ENCODE measurements at regions not wholly inside any gene's neighbourhood (a gene's known extent, or its start where the extent isn't known, plus 50 kb on each side); places are given as distances from the start of the nearest gene placed in this dataset.

- no peaks in the 10 kb centered on the region for H3K27me3 ChIP-seq
- H3K9me3 ChIP-seq: peaks cover 0 to 4% (median 0%) of the 10 kb centered on the region in 4 donors
- H3K4me1 ChIP-seq: no peaks in the 10 kb centered on the region
- DNase-seq (ENCODE audit: low spot score in 2 of 2): no peak
- no peak overlapping the region for H3K4me3 ChIP-seq
- TF ChIP-seq CTCF (IDR thresholded peaks at IDR 0.05) (no peak), EP300 (IDR thresholded peaks at IDR 0.05) (no peak), POLR2A (IDR thresholded peaks at IDR 0.05) (no peak)
- no peak overlapping the region for H3K27ac ChIP-seq
- no peaks in the 10 kb centered on the region for H3K36me3 ChIP-seq
These were observed 701.3 kb downstream of the EPHA3 start for GRCh38 chr3:89808680-89809197.

- Histone ChIP-seq H3K4me3 (no peak overlapping the region), H3K27ac (no peak overlapping the region), H3K4me1 (no peaks in the 10 kb centered on the region), H3K9me3 (peaks cover 0 to 4% (median 0%) of the 10 kb centered on the region in 4 donors), H3K27me3 (no peaks in the 10 kb centered on the region), H3K36me3 (no peaks in the 10 kb centered on the region)
- WGBS, 2 donors: 80 to 94% methylated on average over 1 of the region's 1 CpG
- TF ChIP-seq EP300 (IDR thresholded peaks at IDR 0.05) (no peak), POLR2A (IDR thresholded peaks at IDR 0.05) (no peak), CTCF (IDR thresholded peaks at IDR 0.05) (no peak)
- DNase-seq (ENCODE audit: low spot score in 2 of 2): no peak
These were observed 706.1 kb downstream of the EPHA3 start for GRCh38 chr3:89813500-89813899.

- no peak overlapping the region for H3K27ac ChIP-seq
- peaks cover 0 to 7% (median 0%) of the 10 kb centered on the region in 4 donors for H3K9me3 ChIP-seq
- no peak overlapping the region for H3K4me3 ChIP-seq
- TF ChIP-seq EP300 (IDR thresholded peaks at IDR 0.05) (no peak), POLR2A (IDR thresholded peaks at IDR 0.05) (no peak), CTCF (IDR thresholded peaks at IDR 0.05) (no peak)
- H3K36me3 ChIP-seq: no peaks in the 10 kb centered on the region
- no peaks in the 10 kb centered on the region for H3K4me1 ChIP-seq
- DNase-seq (ENCODE audit: low spot score in 2 of 2): no peak
- H3K27me3 ChIP-seq: no peaks in the 10 kb centered on the region
These were observed 733.6 kb downstream of the EPHA3 start for GRCh38 chr3:89841041-89841440.

GRCh38 chr3:89845053-89845452, 737.6 kb downstream of the EPHA3 start:
- TF ChIP-seq CTCF (IDR thresholded peaks at IDR 0.05): no peak
- TF ChIP-seq POLR2A (IDR thresholded peaks at IDR 0.05): no peak
- TF ChIP-seq EP300 (IDR thresholded peaks at IDR 0.05): no peak
- H3K27ac ChIP-seq: no peak overlapping the region

GRCh38 chr3:89847955-89848354, 740.5 kb downstream of the EPHA3 start:
- Histone ChIP-seq H3K27me3 (no peaks in the 10 kb centered on the region), H3K27ac (no peak overlapping the region), H3K4me3 (no peak overlapping the region), H3K9me3 (no peaks in the 10 kb centered on the region), H3K36me3 (no peaks in the 10 kb centered on the region), H3K4me1 (no peaks in the 10 kb centered on the region)
- no peak for DNase-seq (ENCODE audit: low spot score in 2 of 2)
- TF ChIP-seq POLR2A (IDR thresholded peaks at IDR 0.05) (no peak), CTCF (IDR thresholded peaks at IDR 0.05) (no peak), EP300 (IDR thresholded peaks at IDR 0.05) (no peak)
- 88 to 91% methylated on average over 1 of the region's 1 CpG for WGBS, 2 donors

More at GRCh38 chr3:89845053-89845452, 737.6 kb downstream of the EPHA3 start:
- 50 to 62% methylated on average over 1 of the region's 1 CpG for WGBS, 2 donors
- DNase-seq (ENCODE audit: low spot score in 2 of 2): no peak
- Histone ChIP-seq H3K9me3 (no peaks in the 10 kb centered on the region), H3K4me3 (no peak overlapping the region), H3K36me3 (no peaks in the 10 kb centered on the region), H3K27me3 (no peaks in the 10 kb centered on the region), H3K4me1 (no peaks in the 10 kb centered on the region)
